ENCODE measurements at regions not wholly inside any gene's neighbourhood (a gene's known extent, or its start where the extent isn't known, plus 50 kb on each side); places are given as distances from the start of the nearest gene placed in this dataset.

GRCh38 chr13:33528896-33529295, 243.3 kb upstream of the STARD13 start:
- TF ChIP-seq CTCF (conservative IDR thresholded peaks at IDR 0.05 in 1 of 2, IDR thresholded peaks at IDR 0.05 in 1 of 2; ENCODE audit: extremely low read depth in 1 of 2, insufficient read depth in 1 of 2, low read depth in 1 of 2, low read length in 2 of 2) (no peak), EZH2 (IDR thresholded peaks at IDR 0.05; ENCODE audit: borderline replicate concordance, low read length) (no peak)
